HG03457 (cell line): ENCODE measurements at regions not wholly inside any gene's neighbourhood (a gene's known extent, or its start where the extent isn't known, plus 50 kb on each side); places are given as distances from the start of the nearest gene placed in this dataset.
"Not testable (repeated sequence)": the region's sequence is repeated elsewhere in the genome, so short reads cannot be mapped to it uniquely, and the experiment has no call there.

Experiments
- ATAC-seq: cut with Tn5 transposase; IDR thresholded peaks from one replicate; pipeline ENCODE4 v1.9.1; 2021; ENCODE audit warnings: moderate number of reproducible peaks; ENCODE audit not compliant: unreplicated experiment

GRCh38 chr12:131311279-131311722, 357.6 kb downstream of the ADGRD1 start:
- ATAC-seq: not testable (repeated sequence)

- no peak for ATAC-seq
Observed at GRCh38 chr12:131311764-131312163, 358.1 kb downstream of the ADGRD1 start.

- not testable (repeated sequence) for ATAC-seq
Observed at GRCh38 chr12:131312382-131312781, 358.7 kb downstream of the ADGRD1 start.

GRCh38 chr12:131312793-131313545, 359.3 kb downstream of the ADGRD1 start:
- no peak for ATAC-seq

GRCh38 chr12:131313635-131314034, 359.9 kb downstream of the ADGRD1 start:
- ATAC-seq: no peak

- ATAC-seq: no peak
Observed at GRCh38 chr12:131314524-131315090, 360.9 kb downstream of the ADGRD1 start.

- no peak for ATAC-seq
Observed at GRCh38 chr12:131315601-131316000, 361.9 kb downstream of the ADGRD1 start.

- ATAC-seq: no peak
Observed at GRCh38 chr12:131316388-131316787, 362.7 kb downstream of the ADGRD1 start.

- no peak for ATAC-seq
Observed at GRCh38 chr12:131318045-131318685, 364.5 kb downstream of the ADGRD1 start.

- no peak for ATAC-seq
Observed at GRCh38 chr12:131321988-131322387, 368.3 kb downstream of the ADGRD1 start.

GRCh38 chr12:131322460-131322859, 368.8 kb downstream of the ADGRD1 start:
- ATAC-seq: not testable (repeated sequence)

GRCh38 chr12:131323879-131324278, 370.2 kb downstream of the ADGRD1 start:
- no peak for ATAC-seq

GRCh38 chr12:131327521-131328488, 374.1 kb downstream of the ADGRD1 start:
- ATAC-seq: no peak

GRCh38 chr12:131328861-131329845, 375.4 kb downstream of the ADGRD1 start:
- ATAC-seq: not testable (repeated sequence)

GRCh38 chr12:131330106-131330815, 376.6 kb downstream of the ADGRD1 start:
- ATAC-seq: no peak

GRCh38 chr12:131331148-131331750, 377.5 kb downstream of the ADGRD1 start:
- no peak for ATAC-seq

- ATAC-seq: no peak
Observed at GRCh38 chr12:131332224-131332623, 378.5 kb downstream of the ADGRD1 start.

GRCh38 chr12:131333136-131333535, 377.8 kb upstream of the SFSWAP start:
- no peak for ATAC-seq
